Neuron (in vitro differentiated cells): ENCODE measurements at regions not wholly inside any gene's neighbourhood (a gene's known extent, or its start where the extent isn't known, plus 50 kb on each side); places are given as distances from the start of the nearest gene placed in this dataset.
"Not testable (repeated sequence)": the region's sequence is repeated elsewhere in the genome, so short reads cannot be mapped to it uniquely, and the experiment has no call there.

Experiments used
- H2AFZ ChIP-seq: one replicate; pipeline ENCODE4 v1.6.1; 2013; ENCODE audit warnings: low read depth, mild to moderate bottlenecking, inconsistent platforms, low read length, moderate library complexity
- H3K27me3 ChIP-seq: one replicate; pipeline ENCODE4 v1.6.1; 2013; ENCODE audit warnings: low read length; ENCODE audit not compliant: insufficient read depth
- H3K36me3 ChIP-seq: one replicate; pipeline ENCODE4 v1.6.1; 2013; ENCODE audit warnings: low read length; ENCODE audit not compliant: insufficient read depth
- H3K4me1 ChIP-seq: one replicate; pipeline ENCODE4 v1.6.1; 2013; ENCODE audit warnings: low read length; ENCODE audit not compliant: insufficient read depth
- H3K4me3 ChIP-seq: 2 replicates; pipeline ENCODE4 v1.5.1; 2013; ENCODE audit warnings: mild to moderate bottlenecking, low read length, moderate library complexity
- H3K9me3 ChIP-seq: one replicate; pipeline ENCODE4 v1.6.1; 2013; ENCODE audit warnings: low read length

- no peaks in the 10 kb centered on the region for H3K36me3 ChIP-seq
- no peaks in the 10 kb centered on the region for H3K4me1 ChIP-seq
- H3K9me3 ChIP-seq, result no peaks in the 10 kb centered on the region
- no peaks in the 10 kb centered on the region for H3K27me3 ChIP-seq
- no peak overlapping the region for H3K4me3 ChIP-seq
- H2AFZ ChIP-seq, result no peak overlapping the region
These were observed 301.9 kb downstream of the RASEF start for GRCh38 chr9:82761027-82761426.

GRCh38 chr9:82761956-82762355 lies 301.0 kb downstream of the RASEF start:
- no peak overlapping the region for H3K4me3 ChIP-seq
- H3K36me3 ChIP-seq, result no peaks in the 10 kb centered on the region
- H2AFZ ChIP-seq, result no peak overlapping the region
- H3K4me1 ChIP-seq, result no peaks in the 10 kb centered on the region
- no peaks in the 10 kb centered on the region for H3K9me3 ChIP-seq
- H3K27me3 ChIP-seq, result no peaks in the 10 kb centered on the region

GRCh38 chr9:82763656-82764055 lies 299.3 kb downstream of the RASEF start:
- Histone ChIP-seq H3K27me3 (no peaks in the 10 kb centered on the region), H2AFZ (no peak overlapping the region), H3K4me1 (no peaks in the 10 kb centered on the region), H3K4me3 (no peak overlapping the region), H3K36me3 (no peaks in the 10 kb centered on the region), H3K9me3 (no peaks in the 10 kb centered on the region)

- Histone ChIP-seq H3K9me3 (no peaks in the 10 kb centered on the region), H3K4me1 (no peaks in the 10 kb centered on the region), H3K36me3 (no peaks in the 10 kb centered on the region), H3K27me3 (no peaks in the 10 kb centered on the region), H3K4me3 (no peak overlapping the region), H2AFZ (no peak overlapping the region)
These were observed 298.8 kb downstream of the RASEF start for GRCh38 chr9:82764061-82764668.

GRCh38 chr9:82774707-82775231 lies 288.2 kb downstream of the RASEF start:
- not testable (repeated sequence) for H3K27me3 ChIP-seq, H3K36me3 ChIP-seq, H3K4me1 ChIP-seq, H3K9me3 ChIP-seq, H3K4me3 ChIP-seq, H2AFZ ChIP-seq

DNA sequence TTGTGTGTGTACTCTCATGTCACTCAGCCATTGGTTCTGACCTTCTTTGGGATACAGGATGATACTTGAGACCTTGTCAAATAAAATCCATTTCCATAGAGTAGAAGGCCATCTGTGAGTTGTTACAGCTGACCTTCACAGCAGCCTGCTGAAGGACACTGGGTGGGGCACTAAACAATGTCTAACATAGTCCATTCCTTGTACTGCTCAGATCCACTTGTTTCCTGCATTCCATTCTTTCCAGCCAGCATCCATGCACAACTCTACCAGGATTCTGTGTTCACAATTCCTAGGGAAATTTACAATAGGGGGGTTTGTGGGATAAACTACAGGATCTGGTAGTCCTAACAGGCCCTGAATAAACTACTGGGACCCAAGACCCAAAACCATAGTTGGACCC lies 286.4 kb downstream of the RASEF start:
- Histone ChIP-seq H3K36me3 (no peaks in the 10 kb centered on the region), H3K9me3 (no peaks in the 10 kb centered on the region), H2AFZ (no peak overlapping the region), H3K4me1 (no peaks in the 10 kb centered on the region), H3K27me3 (no peaks in the 10 kb centered on the region), H3K4me3 (no peak overlapping the region)

DNA sequence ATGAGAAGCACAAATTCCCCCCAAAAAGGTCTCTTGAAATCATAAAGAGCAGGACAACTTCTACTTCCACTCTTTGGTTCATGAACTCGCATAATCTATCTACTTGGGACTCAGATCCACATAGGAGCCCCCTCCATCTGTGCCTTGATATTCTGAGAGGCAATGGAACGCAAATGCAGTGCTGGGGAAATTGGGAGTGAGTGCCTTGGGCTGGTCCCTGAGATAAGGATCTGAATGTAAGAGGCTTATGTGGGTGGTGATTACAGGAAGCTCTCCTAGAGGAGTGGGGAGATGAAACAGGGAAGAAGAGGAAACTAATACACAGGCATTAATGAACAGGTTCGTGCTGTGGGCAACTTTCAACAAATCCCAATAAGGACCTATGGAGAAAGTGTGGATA lies 285.6 kb downstream of the RASEF start:
- Histone ChIP-seq H3K27me3 (no peaks in the 10 kb centered on the region), H3K4me3 (no peak overlapping the region), H3K36me3 (no peaks in the 10 kb centered on the region), H3K4me1 (no peaks in the 10 kb centered on the region), H3K9me3 (no peaks in the 10 kb centered on the region), H2AFZ (no peak overlapping the region)

DNA sequence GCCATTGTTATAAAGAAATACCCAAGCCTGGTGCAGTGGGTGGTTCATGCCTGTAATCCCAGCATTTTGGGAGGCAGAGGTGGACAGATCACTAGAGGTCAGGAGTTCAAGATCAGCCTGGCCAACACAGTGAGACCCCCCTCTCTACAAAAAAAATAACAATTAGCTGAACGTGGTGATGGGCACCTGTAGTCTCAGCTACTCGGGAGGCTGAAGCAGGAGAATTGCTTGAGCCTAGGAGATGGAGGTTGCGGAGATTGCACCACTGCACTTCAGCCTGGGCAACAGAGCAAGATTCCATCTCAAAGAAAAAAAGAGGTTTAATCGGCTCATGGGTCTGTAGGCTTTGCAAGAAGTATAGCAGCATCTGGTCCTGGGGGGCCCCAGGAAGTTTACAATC lies 284.0 kb downstream of the RASEF start:
- not testable (repeated sequence) for H3K27me3 ChIP-seq, H3K9me3 ChIP-seq, H2AFZ ChIP-seq, H3K4me3 ChIP-seq, H3K36me3 ChIP-seq, H3K4me1 ChIP-seq

DNA sequence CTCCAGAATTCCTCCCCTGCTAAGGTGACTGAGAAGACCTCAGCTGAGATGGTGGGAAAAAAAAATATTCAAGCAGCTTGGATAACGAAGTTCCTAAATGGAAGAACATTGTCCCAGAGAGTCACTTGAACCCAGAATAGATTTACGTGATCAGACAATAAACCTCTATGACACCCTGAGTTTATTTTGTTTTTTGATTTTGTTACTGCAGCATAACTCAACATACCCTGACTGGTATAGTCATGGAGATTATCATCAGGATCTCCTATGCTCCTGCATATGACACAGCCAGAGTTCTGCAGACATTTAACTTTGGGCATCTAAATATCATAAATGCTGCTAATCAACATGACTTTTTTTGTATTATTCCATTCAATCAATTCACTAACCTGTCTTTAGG lies 282.9 kb downstream of the RASEF start:
- Histone ChIP-seq H3K4me1 (no peaks in the 10 kb centered on the region), H3K4me3 (no peak overlapping the region), H3K9me3 (no peaks in the 10 kb centered on the region), H3K36me3 (no peaks in the 10 kb centered on the region), H2AFZ (no peak overlapping the region), H3K27me3 (no peaks in the 10 kb centered on the region)

DNA sequence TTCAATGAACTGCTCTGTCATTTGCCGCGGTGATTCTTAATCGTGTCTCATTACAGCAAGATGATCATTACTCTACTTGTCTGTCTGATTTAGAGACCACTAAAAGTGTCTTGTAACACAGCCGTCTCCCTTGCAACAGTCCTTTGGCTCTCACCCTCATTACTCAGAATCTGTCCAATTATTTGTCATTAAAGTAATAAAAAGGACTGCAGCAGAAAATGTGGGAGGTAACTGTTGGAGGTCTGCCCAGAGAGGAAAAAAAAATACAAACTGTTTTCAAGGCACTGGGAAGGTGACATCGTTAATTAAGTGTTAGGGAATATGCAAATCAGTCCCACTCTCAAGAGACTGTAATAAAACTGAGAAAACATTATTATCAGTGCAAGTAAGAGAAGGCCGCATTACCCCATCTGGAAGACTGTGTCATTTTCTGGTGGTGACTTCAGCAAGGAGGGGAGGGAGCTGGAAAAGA lies 281.0 kb downstream of the RASEF start:
- no peaks in the 10 kb centered on the region for H3K9me3 ChIP-seq
- H3K4me3 ChIP-seq, result no peak overlapping the region
- H3K36me3 ChIP-seq, result no peaks in the 10 kb centered on the region
- no peaks in the 10 kb centered on the region for H3K27me3 ChIP-seq
- H2AFZ ChIP-seq, result no peak overlapping the region
- H3K4me1 ChIP-seq, result no peaks in the 10 kb centered on the region

GRCh38 chr9:82783045-82783444 lies 279.9 kb downstream of the RASEF start:
- H3K4me3 ChIP-seq, result no peak overlapping the region
- no peaks in the 10 kb centered on the region for H3K27me3 ChIP-seq
- no peaks in the 10 kb centered on the region for H3K36me3 ChIP-seq
- no peaks in the 10 kb centered on the region for H3K9me3 ChIP-seq
- no peaks in the 10 kb centered on the region for H3K4me1 ChIP-seq
- H2AFZ ChIP-seq, result no peak overlapping the region

- Histone ChIP-seq H3K4me1 (no peaks in the 10 kb centered on the region), H2AFZ (no peak overlapping the region), H3K4me3 (no peak overlapping the region)
These were observed 278.4 kb downstream of the RASEF start for GRCh38 chr9:82784589-82784988.

DNA sequence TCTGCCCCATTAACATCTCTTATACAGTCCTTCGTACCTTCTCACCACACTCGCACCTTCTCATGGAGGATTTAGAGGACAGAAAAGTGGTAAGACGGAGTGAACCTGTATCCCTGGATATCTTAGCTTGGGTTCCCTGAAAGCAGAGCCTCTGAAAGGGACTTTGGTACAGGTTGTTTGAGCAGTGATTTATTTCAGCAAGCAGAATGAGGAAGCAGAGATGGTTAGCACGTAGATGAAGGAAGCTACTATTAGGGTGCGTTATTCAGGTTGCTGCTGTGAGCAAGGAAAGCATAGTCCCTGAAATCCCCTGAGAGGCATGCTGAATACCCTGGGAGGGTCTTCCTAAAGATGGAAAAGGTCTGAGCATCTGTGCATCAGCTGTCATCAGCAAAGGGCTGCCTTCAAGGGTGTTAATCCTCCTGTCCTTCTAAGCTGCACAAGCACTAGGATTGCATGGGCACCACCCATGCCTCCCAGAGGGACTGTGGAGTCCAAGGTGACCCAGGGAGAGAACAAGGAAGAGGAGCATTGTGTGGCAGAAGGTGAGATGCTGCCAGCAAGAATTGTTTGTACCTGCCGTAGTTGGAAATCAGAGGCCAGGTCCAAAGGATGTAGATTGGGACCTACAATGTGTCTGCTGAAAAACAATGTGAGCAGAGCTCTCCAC lies 273.7 kb downstream of the RASEF start:
- no peaks in the 10 kb centered on the region for H3K9me3 ChIP-seq
- no peak overlapping the region for H3K4me3 ChIP-seq
- no peaks in the 10 kb centered on the region for H3K27me3 ChIP-seq
- H3K4me1 ChIP-seq, result no peaks in the 10 kb centered on the region
- H2AFZ ChIP-seq, result no peak overlapping the region
- H3K36me3 ChIP-seq, result no peaks in the 10 kb centered on the region

More at GRCh38 chr9:82784589-82784988, 278.4 kb downstream of the RASEF start:
- Histone ChIP-seq H3K27me3 (no peaks in the 10 kb centered on the region), H3K36me3 (no peaks in the 10 kb centered on the region), H3K9me3 (no peaks in the 10 kb centered on the region)

DNA sequence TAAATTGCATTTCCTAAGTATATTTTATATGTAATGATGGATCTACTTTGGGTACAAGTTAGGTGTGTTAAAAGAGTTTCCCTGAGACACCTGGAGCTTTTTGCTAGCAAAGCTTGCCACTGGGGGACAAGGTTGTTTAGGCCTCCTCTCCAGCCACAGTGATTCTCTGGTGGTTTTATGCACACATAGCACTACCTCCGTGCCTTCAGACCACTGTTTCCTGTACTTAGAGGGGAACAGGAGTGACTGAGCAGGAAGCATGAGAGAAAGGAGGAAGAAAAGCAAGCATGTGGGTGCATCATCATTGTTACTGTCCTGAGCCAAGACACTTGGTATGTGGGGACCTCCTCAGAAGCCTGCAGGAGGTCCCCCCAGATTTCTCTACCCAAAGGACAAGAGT lies 272.1 kb downstream of the RASEF start:
- Histone ChIP-seq H3K27me3 (no peaks in the 10 kb centered on the region), H3K4me3 (no peak overlapping the region), H2AFZ (no peak overlapping the region), H3K9me3 (no peaks in the 10 kb centered on the region), H3K36me3 (no peaks in the 10 kb centered on the region), H3K4me1 (no peaks in the 10 kb centered on the region)
